SH-SY5Y (cell line): ENCODE measurements at regions not wholly inside any gene's neighbourhood (a gene's known extent, or its start where the extent isn't known, plus 50 kb on each side); places are given as distances from the start of the nearest gene placed in this dataset.

Experiments used
- GATA2 ChIP-seq: IDR thresholded peaks from 2 replicates; pipeline ENCODE4 v1.6.1; 2011; ENCODE audit warnings: mild to moderate bottlenecking, low read depth, low read length
- GATA3 ChIP-seq: IDR thresholded peaks from 2 replicates; pipeline ENCODE4 v1.6.1; 2011; ENCODE audit warnings: low read depth, mild to moderate bottlenecking, low read length, moderate library complexity

GRCh38 chr11:79786961-79787360 is 346.1 kb upstream of the TENM4 start:
- TF ChIP-seq GATA2 (no peak), GATA3 (no peak)
